Calu3 (cell line): ENCODE measurements at regions not wholly inside any gene's neighbourhood (a gene's known extent, or its start where the extent isn't known, plus 50 kb on each side); places are given as distances from the start of the nearest gene placed in this dataset.
"Not testable (repeated sequence)": the region's sequence is repeated elsewhere in the genome, so short reads cannot be mapped to it uniquely, and the experiment has no call there.

Source experiments
- BruUV-seq: library from RNA; stranded (reverse); fragments of 400-500 nt; replicated peaks from 2 replicates; lab custom pipeline; 2021; lab: Mats Ljungman, UMichigan
- CTCF ChIA-PET: fragments of 300-600 bp; sonication (Branson Sonifier 250); formaldehyde crosslinking; loops from one replicate; lab custom pipeline; 2022; ENCODE audit warnings: antibody characterized with exemption; lab: Charles Lee
- DNase-seq: peaks from one replicate; pipeline ENCODE4 v3.0.0; 2022
- H3K27ac Mint-ChIP-seq: one replicate; pipeline ENCODE4 v1.8.0; 2022; ENCODE audit warnings: mixed read lengths; ENCODE audit not compliant: unreplicated experiment
- H3K27me3 Mint-ChIP-seq: one replicate; pipeline ENCODE4 v1.8.0; 2022; ENCODE audit warnings: mixed read lengths; ENCODE audit not compliant: unreplicated experiment
- H3K36me3 Mint-ChIP-seq: one replicate; pipeline ENCODE4 v1.8.0; 2022; ENCODE audit warnings: mild to moderate bottlenecking, moderate library complexity, mixed read lengths; ENCODE audit not compliant: insufficient read depth, unreplicated experiment
- H3K4me1 Mint-ChIP-seq: one replicate; pipeline ENCODE4 v1.8.0; 2022; ENCODE audit warnings: mild to moderate bottlenecking, low read depth, mixed read lengths; ENCODE audit not compliant: unreplicated experiment
- H3K4me3 Mint-ChIP-seq: one replicate; pipeline ENCODE4 v1.8.0; 2022; ENCODE audit warnings: mild to moderate bottlenecking, low read depth, moderate library complexity, mixed read lengths; ENCODE audit not compliant: unreplicated experiment
- H3K9me3 Mint-ChIP-seq: one replicate; pipeline ENCODE4 v1.8.0; 2022; ENCODE audit warnings: low read depth, mixed read lengths; ENCODE audit not compliant: unreplicated experiment
- intact Hi-C: fragments of 100-400 bp; cut with micrococcal nuclease; formaldehyde crosslinking; loops from one replicate; pipeline ENCODE4 v1.10.0; 2022; ENCODE audit not compliant: unreplicated experiment
- TF ChIP-seq, protein P1 (sequence below): fragments of 200-600 bp; IDR thresholded peaks from one replicate; pipeline ENCODE4 v1.8.0; 2022; ENCODE audit warnings: antibody characterized with exemption; ENCODE audit not compliant: unreplicated experiment

DNA sequence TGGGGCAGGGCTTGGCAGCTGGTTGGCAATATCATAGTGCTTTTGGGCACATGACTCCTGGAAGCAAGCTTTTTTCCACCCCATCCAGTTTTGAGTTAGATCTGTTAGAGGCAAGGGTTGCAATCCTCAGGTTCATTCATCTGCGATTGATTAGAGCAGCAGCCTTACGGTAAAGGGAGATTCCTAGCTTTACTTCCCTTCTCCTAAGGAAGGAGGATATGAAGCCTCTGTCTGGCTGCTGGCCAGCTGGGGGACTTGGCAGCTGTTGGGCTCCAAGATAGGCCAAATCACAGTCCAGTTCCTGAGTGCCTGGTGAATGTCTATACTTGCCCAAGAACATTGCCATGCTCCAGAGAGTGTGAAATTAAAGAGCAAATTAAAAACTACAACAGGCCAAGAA, 113.4 kb upstream of the CCNH start:
- intact Hi-C loops, result no loop called here
- CTCF ChIA-PET, result no interaction called here
- no TSS peak for BruUV-seq
- H3K27ac Mint-ChIP-seq, result no peak overlapping the region
- DNase-seq, result no peak
- H3K4me1 Mint-ChIP-seq, result no peaks in the 10 kb centered on the region
- H3K27me3 Mint-ChIP-seq, result no peaks in the 10 kb centered on the region
- peaks cover 3% of the 10 kb centered on the region for H3K9me3 Mint-ChIP-seq
- H3K4me3 Mint-ChIP-seq, result no peak overlapping the region
- no peaks in the 10 kb centered on the region for H3K36me3 Mint-ChIP-seq
- TF ChIP-seq, protein P1, sequence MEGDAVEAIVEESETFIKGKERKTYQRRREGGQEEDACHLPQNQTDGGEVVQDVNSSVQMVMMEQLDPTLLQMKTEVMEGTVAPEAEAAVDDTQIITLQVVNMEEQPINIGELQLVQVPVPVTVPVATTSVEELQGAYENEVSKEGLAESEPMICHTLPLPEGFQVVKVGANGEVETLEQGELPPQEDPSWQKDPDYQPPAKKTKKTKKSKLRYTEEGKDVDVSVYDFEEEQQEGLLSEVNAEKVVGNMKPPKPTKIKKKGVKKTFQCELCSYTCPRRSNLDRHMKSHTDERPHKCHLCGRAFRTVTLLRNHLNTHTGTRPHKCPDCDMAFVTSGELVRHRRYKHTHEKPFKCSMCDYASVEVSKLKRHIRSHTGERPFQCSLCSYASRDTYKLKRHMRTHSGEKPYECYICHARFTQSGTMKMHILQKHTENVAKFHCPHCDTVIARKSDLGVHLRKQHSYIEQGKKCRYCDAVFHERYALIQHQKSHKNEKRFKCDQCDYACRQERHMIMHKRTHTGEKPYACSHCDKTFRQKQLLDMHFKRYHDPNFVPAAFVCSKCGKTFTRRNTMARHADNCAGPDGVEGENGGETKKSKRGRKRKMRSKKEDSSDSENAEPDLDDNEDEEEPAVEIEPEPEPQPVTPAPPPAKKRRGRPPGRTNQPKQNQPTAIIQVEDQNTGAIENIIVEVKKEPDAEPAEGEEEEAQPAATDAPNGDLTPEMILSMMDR, result no peak

DNA sequence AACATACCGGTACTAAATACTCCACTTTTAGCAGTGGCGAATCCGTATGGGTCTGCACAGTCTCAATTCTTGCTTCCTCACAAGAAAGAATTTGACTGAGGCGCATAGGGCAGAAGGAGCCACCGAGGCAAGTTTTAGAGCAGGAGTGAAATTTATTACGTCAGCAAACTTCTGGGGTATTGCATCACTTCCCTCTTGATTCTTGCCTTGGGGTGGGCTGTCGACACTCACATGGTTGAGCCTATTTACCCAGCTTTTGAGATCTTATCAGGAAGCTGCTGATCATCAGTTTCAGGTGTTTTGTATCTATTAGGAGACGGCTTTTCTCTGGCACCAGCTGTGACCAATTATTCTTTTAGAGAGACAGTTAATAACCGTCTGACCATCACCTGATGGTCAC, 111.5 kb upstream of the CCNH start:
- no peak for DNase-seq
- H3K27ac Mint-ChIP-seq, result no peak overlapping the region
- CTCF ChIA-PET, result interaction anchor here (0.6 kb wide), 1 partner anchor 587 kb away, joined by 7 read pairs; no protein-coding TSS in a partner anchor
- no peaks in the 10 kb centered on the region for H3K27me3 Mint-ChIP-seq
- H3K9me3 Mint-ChIP-seq, result no peaks in the 10 kb centered on the region
- no TSS peak for BruUV-seq
- TF ChIP-seq, protein P1, result no peak
- H3K4me1 Mint-ChIP-seq, result no peaks in the 10 kb centered on the region
- H3K36me3 Mint-ChIP-seq, result no peaks in the 10 kb centered on the region
- intact Hi-C loops, result no loop called here
- H3K4me3 Mint-ChIP-seq, result no peak overlapping the region

DNA sequence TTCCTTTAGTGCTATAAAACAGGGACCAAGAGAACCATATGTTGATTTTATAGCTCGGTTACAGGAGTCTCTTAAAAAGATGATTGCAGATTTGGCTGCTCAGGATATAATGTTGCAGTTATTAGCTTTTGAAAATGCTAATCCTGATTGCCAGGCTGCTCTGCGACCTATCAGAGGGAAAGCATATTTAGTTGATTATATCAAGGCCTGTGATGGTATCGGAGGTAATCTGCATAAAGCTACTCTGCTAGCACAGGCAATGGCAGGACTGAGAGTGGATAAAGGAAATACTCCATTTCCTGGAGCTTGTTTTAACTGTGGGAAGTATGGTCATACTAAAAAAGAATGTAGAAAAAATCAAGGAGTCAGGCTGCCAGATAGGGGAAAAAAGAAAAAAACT, 99.0 kb upstream of the CCNH start:
- H3K27me3 Mint-ChIP-seq, H3K27ac Mint-ChIP-seq, DNase-seq, BruUV-seq, H3K4me3 Mint-ChIP-seq, H3K36me3 Mint-ChIP-seq, H3K4me1 Mint-ChIP-seq, intact Hi-C loops: not testable (repeated sequence)
- CTCF ChIA-PET, result interaction anchor here (0.8 to 1.0 kb wide), 2 partner anchors 13 to 19 kb away, joined by 3 to 5 read pairs; no protein-coding TSS in a partner anchor
- H3K9me3 Mint-ChIP-seq, result peaks cover 10% of the 10 kb centered on the region

DNA sequence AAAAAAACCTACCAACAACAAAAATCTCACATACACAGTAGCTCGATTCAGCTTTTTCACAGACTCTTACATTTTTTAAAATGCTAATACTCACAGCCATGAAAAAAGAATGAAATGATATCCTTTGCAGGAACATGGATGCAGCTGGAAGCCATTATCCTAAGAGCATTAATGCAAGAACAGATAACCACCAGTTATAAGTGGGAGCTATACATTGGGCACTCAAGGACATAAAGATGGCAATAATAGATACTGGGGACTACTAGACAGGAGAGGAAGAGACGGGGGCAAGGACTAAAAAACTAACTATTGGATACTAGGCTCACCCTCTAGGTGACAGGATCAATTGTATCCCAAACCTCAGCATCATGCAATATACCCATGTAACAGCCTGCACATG, 90.3 kb upstream of the CCNH start:
- TF ChIP-seq, protein P1, result no peak
- no TSS peak for BruUV-seq
- DNase-seq, result no peak
- intact Hi-C loops, result no loop called here
- Mint-ChIP-seq H3K27me3 (no peaks in the 10 kb centered on the region), H3K27ac (no peak overlapping the region), H3K4me1 (no peaks in the 10 kb centered on the region), H3K36me3 (no peaks in the 10 kb centered on the region), H3K4me3 (no peak overlapping the region), H3K9me3 (peaks cover under 1% of the 10 kb centered on the region)
- CTCF ChIA-PET, result no interaction called here

DNA sequence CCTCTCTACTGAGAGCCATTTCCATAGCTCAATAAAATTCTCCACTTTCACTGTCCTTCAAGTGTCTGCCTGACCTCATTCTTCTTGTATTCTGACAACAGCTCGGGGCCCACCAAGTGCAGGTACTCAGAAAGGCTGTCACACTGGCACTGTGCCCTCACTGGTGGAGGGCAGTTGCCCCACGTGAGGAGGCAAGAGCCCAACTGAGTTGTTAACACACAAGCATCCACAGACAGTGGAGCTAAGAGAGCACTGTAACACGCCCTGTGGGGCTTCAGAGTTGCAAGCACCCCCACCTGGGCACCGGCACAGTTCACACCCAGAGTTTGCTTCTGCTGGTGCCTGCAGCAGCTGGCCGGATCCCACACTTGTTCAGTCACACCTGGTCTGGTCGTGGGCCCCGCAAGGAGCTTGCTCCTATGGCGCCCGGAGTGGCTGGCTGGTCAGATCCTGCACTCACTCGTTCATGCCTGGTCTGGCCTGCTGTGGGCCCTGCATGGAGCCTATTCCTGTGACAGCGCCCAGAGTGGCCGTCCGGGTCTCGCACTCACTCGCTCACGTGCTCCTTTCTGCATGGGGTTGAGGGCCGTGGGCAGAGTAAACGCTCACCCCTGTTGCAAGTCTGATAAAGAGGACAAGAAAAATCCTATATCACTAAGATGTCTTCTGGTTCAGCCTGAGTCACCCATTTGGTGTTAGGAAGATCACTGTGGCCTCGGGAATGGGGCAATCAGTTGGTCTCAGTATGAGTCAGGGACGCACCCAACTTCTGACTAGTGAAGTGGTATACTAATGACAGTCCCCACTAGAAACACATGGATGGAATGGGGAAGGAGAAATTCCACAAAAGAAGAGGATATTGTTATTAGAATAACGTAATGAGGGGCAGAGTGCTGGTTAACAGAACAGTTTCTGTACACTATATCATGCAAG, 87.0 kb upstream of the CCNH start:
- peak; percentile 12 for DNase-seq
- no peaks in the 10 kb centered on the region for H3K27me3 Mint-ChIP-seq
- no peak overlapping the region for H3K4me3 Mint-ChIP-seq
- TF ChIP-seq, protein P1, result no peak
- intact Hi-C loops, result no loop called here
- CTCF ChIA-PET, result interaction anchor here (0.7 kb wide), 2 partner anchors 12 to 1652 kb away, joined by 5 read pairs; no protein-coding TSS in a partner anchor
- H3K4me1 Mint-ChIP-seq, result no peaks in the 10 kb centered on the region
- H3K36me3 Mint-ChIP-seq, result no peaks in the 10 kb centered on the region
- no peak overlapping the region for H3K27ac Mint-ChIP-seq
- H3K9me3 Mint-ChIP-seq, result no peaks in the 10 kb centered on the region
- BruUV-seq, result no TSS peak
